ENCODE measurements at regions not wholly inside any gene's neighbourhood (a gene's known extent, or its start where the extent isn't known, plus 50 kb on each side); places are given as distances from the start of the nearest gene placed in this dataset.

DNA sequence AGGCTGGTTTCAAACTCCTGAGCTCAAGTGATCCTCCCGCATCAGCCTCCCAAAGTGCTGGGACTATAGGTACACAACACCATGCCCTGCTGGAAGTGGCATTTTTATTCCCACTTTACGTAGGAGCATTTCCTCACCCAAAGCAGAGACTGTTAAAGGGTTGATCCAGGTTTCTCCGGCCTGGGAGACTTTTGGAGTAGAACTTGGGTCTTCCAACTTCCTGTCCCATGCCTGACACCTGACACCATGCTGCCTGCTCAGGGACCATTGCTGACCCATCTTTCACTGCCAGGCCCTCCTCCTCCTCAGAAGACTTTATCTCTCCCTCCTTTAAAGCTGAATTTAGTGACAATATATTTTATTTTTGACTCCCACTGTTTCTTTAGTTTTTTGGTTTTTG, 302.0 kb upstream of the LYZL1 start:
- no peak for TF ChIP-seq CTCF (IDR thresholded peaks at IDR 0.05)
- TF ChIP-seq POLR2A (IDR thresholded peaks at IDR 0.05): no peak
- TF ChIP-seq POLR2AphosphoS5 (IDR thresholded peaks at IDR 0.05): no peak
